ENCODE measurements at regions not wholly inside any gene's neighbourhood (a gene's known extent, or its start where the extent isn't known, plus 50 kb on each side); places are given as distances from the start of the nearest gene placed in this dataset.

- H3K4me3 ChIP-seq (replicated peaks; ENCODE audit: low read depth, low read length) = no peak overlapping the region
- TF ChIP-seq, protein P1, sequence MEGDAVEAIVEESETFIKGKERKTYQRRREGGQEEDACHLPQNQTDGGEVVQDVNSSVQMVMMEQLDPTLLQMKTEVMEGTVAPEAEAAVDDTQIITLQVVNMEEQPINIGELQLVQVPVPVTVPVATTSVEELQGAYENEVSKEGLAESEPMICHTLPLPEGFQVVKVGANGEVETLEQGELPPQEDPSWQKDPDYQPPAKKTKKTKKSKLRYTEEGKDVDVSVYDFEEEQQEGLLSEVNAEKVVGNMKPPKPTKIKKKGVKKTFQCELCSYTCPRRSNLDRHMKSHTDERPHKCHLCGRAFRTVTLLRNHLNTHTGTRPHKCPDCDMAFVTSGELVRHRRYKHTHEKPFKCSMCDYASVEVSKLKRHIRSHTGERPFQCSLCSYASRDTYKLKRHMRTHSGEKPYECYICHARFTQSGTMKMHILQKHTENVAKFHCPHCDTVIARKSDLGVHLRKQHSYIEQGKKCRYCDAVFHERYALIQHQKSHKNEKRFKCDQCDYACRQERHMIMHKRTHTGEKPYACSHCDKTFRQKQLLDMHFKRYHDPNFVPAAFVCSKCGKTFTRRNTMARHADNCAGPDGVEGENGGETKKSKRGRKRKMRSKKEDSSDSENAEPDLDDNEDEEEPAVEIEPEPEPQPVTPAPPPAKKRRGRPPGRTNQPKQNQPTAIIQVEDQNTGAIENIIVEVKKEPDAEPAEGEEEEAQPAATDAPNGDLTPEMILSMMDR (IDR thresholded peaks at IDR 0.05; ENCODE audit: low read depth, low read length, missing control alignments) = peak; percentile 23
- DNase-seq (ENCODE audit: extremely low read depth, low read depth) = peak; percentile 2
These were observed 209.5 kb upstream of the SUCLG2 start for GRCh38 chr3:67863869-67864268.

DNA sequence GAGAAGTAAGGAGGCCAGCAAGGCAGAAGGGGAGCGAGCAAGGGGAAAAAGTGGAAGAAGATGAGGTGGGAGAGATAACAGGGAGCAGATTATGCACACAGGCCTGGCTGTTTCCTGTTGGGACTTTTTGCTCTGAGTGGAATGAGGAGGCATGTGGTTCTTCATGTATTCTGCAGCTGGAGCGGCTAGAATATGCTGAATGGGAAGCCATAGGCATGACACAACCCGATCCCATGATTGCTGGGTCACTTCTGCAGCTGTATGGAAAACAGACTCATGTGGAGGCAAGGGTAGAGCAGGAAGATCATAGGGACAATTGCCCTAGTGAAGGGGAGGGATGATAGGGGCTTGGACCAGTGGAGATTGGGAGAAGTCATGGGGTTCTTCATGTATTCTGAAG lies 206.0 kb upstream of the SUCLG2 start:
- DNase-seq (ENCODE audit: extremely low read depth, low read depth) = no peak
- TF ChIP-seq, protein P1 (IDR thresholded peaks at IDR 0.05; ENCODE audit: low read depth, low read length, missing control alignments) = no peak
- H3K4me3 ChIP-seq (replicated peaks; ENCODE audit: low read depth, low read length) = no peak overlapping the region

- H3K4me3 ChIP-seq (replicated peaks; ENCODE audit: low read depth, low read length) = no peak overlapping the region
- no peak for DNase-seq (ENCODE audit: extremely low read depth, low read depth)
- TF ChIP-seq, protein P1 (IDR thresholded peaks at IDR 0.05; ENCODE audit: low read depth, low read length, missing control alignments) = no peak
These were observed 204.1 kb upstream of the SUCLG2 start for GRCh38 chr3:67858492-67858891.

DNA sequence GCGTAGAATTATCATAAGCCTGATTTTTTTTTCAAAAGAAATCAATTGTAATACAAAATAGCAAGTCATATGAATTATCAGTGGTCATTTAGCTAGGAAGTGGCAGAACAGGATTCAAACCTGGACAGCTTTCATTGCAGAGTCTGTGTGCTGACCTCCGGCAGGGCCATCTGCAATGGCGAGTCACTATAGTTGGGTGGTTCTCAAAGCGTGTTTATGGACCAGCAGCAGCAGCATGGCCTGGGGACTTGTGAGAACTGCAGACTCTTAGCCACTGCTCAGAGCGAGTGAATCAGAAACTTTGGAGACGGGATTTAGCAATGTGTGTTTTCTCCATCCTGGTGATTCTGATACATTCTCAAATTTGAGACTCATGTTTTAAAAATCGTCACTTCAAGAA lies 202.3 kb upstream of the SUCLG2 start:
- TF ChIP-seq, protein P1 (IDR thresholded peaks at IDR 0.05; ENCODE audit: low read depth, low read length, missing control alignments) = no peak
- H3K4me3 ChIP-seq (replicated peaks; ENCODE audit: low read depth, low read length) = no peak overlapping the region
- no peak for DNase-seq (ENCODE audit: extremely low read depth, low read depth)

GRCh38 chr3:67854663-67855062 lies 200.3 kb upstream of the SUCLG2 start:
- TF ChIP-seq, protein P1 (IDR thresholded peaks at IDR 0.05; ENCODE audit: low read depth, low read length, missing control alignments) = no peak

GRCh38 chr3:67853520-67853919 lies 199.1 kb upstream of the SUCLG2 start:
- TF ChIP-seq, protein P1 (IDR thresholded peaks at IDR 0.05; ENCODE audit: low read depth, low read length, missing control alignments) = no peak
- H3K4me3 ChIP-seq (replicated peaks; ENCODE audit: low read depth, low read length) = no peak overlapping the region
- no peak for DNase-seq (ENCODE audit: extremely low read depth, low read depth)

More at GRCh38 chr3:67854663-67855062, 200.3 kb upstream of the SUCLG2 start:
- DNase-seq (ENCODE audit: extremely low read depth, low read depth) = no peak
- H3K4me3 ChIP-seq (replicated peaks; ENCODE audit: low read depth, low read length) = no peak overlapping the region

- H3K4me3 ChIP-seq (replicated peaks; ENCODE audit: low read depth, low read length) = no peak overlapping the region
- no peak for DNase-seq (ENCODE audit: extremely low read depth, low read depth)
- TF ChIP-seq, protein P1 (IDR thresholded peaks at IDR 0.05; ENCODE audit: low read depth, low read length, missing control alignments) = no peak
These were observed 193.9 kb upstream of the SUCLG2 start for GRCh38 chr3:67848299-67848698.

Data from HFF-Myc (cell line).